ENCODE measurements at regions not wholly inside any gene's neighbourhood (a gene's known extent, or its start where the extent isn't known, plus 50 kb on each side); places are given as distances from the start of the nearest gene placed in this dataset.

DNA sequence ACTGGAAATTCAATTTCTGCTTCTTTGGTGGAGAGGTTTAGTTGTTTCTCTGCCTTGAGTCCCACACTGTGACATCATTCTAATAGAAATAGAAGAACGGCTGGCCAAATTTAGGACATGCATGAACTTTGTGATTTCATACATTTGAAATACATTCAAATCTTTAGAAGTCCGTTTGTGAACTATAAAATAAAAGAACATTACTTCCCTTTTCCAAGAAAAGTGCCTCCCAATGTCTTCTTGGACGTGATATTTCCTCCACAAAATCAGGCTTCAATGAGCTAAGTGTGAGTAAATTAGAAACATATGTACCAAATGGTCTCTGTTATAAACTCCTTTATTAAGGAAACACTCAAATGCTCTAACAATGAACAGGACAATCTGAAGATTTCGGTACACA is 314.5 kb upstream of the AKR1E2 start:
- WGBS (ENCODE audit: extremely low coverage, insufficient read length, low lambda C conversion rate), result no CpG with 5 or more reads among the region's 4 CpGs
- Histone ChIP-seq H2AFZ (ENCODE audit: low read length) (no peak overlapping the region), H3K27me3 (ENCODE audit: insufficient read depth, low read length) (no peaks in the 10 kb centered on the region), H4K8ac (replicated peaks; ENCODE audit: insufficient read length, low read depth, low read length) (no peak overlapping the region), H3K4ac (ENCODE audit: low read depth, low read length) (no peak overlapping the region), H3K56ac (ENCODE audit: insufficient read length, low read depth, low read length) (no peak overlapping the region), H3K14ac (ENCODE audit: insufficient read depth, low read length) (no peak overlapping the region), H3K4me2 (ENCODE audit: insufficient read depth, insufficient read length, low read length) (no peak overlapping the region), H2BK12ac (ENCODE audit: insufficient read length, low read depth, low read length) (no peak overlapping the region), H3K9ac (ENCODE audit: extremely low read depth, insufficient read length, low read length) (no peak overlapping the region), H3K79me1 (ENCODE audit: insufficient read depth, low read depth, low read length, poor library complexity, severe bottlenecking) (no peaks in the 10 kb centered on the region), H3K4me1 (ENCODE audit: insufficient read depth, low read length) (no peaks in the 10 kb centered on the region), H3K18ac (ENCODE audit: insufficient read length, low read depth, low read length) (no peak overlapping the region), H3K27ac (ENCODE audit: insufficient read length, low read depth, low read length) (no peak overlapping the region), H2BK5ac (ENCODE audit: insufficient read length, low read length) (no peak overlapping the region), H2BK20ac (ENCODE audit: low read depth, low read length, poor library complexity, severe bottlenecking) (no peak overlapping the region), H3K23ac (ENCODE audit: insufficient read length, low read depth, low read length) (no peak overlapping the region), H3K9me3 (ENCODE audit: control insufficient read depth, low read depth, low read length) (no peaks in the 10 kb centered on the region), H4K20me1 (ENCODE audit: control insufficient read depth, insufficient read depth, insufficient read length) (no peaks in the 10 kb centered on the region), H4K5ac (ENCODE audit: insufficient read length, low read depth, low read length) (no peak overlapping the region), H3K79me2 (ENCODE audit: insufficient read depth, low read length) (no peaks in the 10 kb centered on the region), H4K91ac (ENCODE audit: insufficient read length, low read depth, low read length) (no peak overlapping the region), H2AK5ac (ENCODE audit: insufficient read length, low read length) (no peak overlapping the region), H2BK15ac (ENCODE audit: low read depth, low read length) (no peak overlapping the region), H2BK120ac (ENCODE audit: low read depth, low read length, poor library complexity, severe bottlenecking) (no peak overlapping the region), H3K23me2 (ENCODE audit: insufficient read length, low read depth, low read length, poor library complexity, severe bottlenecking) (no peaks in the 10 kb centered on the region), H3T11ph (ENCODE audit: low read length) (no peak overlapping the region)
- Mint-ChIP-seq H3K9me3 (no peaks in the 10 kb centered on the region), H3K4me1 (0 out of 4 replicates have a peak, but pooled peaks cover 0 to 4% of the 10 kb centered on the region in 2 experiments), H3K4me3 (no peak overlapping the region), H3K36me3 (ENCODE audit: insufficient read depth in 1 of 3, low read depth in 3 of 3) (no peaks in the 10 kb centered on the region; a peak in 1 of 7 replicates), H3K27ac (no peak overlapping the region), H3K27me3 (ENCODE audit: low read depth) (no peaks in the 10 kb centered on the region; the same call in 1 of the 2 replicates)
- TF ChIP-seq, protein P1, sequence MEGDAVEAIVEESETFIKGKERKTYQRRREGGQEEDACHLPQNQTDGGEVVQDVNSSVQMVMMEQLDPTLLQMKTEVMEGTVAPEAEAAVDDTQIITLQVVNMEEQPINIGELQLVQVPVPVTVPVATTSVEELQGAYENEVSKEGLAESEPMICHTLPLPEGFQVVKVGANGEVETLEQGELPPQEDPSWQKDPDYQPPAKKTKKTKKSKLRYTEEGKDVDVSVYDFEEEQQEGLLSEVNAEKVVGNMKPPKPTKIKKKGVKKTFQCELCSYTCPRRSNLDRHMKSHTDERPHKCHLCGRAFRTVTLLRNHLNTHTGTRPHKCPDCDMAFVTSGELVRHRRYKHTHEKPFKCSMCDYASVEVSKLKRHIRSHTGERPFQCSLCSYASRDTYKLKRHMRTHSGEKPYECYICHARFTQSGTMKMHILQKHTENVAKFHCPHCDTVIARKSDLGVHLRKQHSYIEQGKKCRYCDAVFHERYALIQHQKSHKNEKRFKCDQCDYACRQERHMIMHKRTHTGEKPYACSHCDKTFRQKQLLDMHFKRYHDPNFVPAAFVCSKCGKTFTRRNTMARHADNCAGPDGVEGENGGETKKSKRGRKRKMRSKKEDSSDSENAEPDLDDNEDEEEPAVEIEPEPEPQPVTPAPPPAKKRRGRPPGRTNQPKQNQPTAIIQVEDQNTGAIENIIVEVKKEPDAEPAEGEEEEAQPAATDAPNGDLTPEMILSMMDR (conservative IDR thresholded peaks at IDR 0.05), result no peak
- no peak for DNase-seq
